Chondrocyte (in vitro differentiated cells): ENCODE measurements at regions not wholly inside any gene's neighbourhood (a gene's known extent, or its start where the extent isn't known, plus 50 kb on each side); places are given as distances from the start of the nearest gene placed in this dataset.
"Not testable (repeated sequence)": the region's sequence is repeated elsewhere in the genome, so short reads cannot be mapped to it uniquely, and the experiment has no call there.

ENCODE experiments used
- DNase-seq: peaks from one replicate; pipeline ENCODE4 v3.0.0; 2021; ENCODE audit warnings: mixed read lengths, low spot score
- H3K27ac Mint-ChIP-seq: one replicate; pipeline ENCODE4 v1.8.0; 2021; ENCODE audit warnings: mild to moderate bottlenecking, moderate library complexity, mixed read lengths; ENCODE audit not compliant: unreplicated experiment
- H3K27me3 Mint-ChIP-seq: 2 replicates; pipeline ENCODE4 v1.8.0; 2021; ENCODE audit warnings: low read depth, mixed read lengths
- H3K36me3 Mint-ChIP-seq: 2 replicates; pipeline ENCODE4 v1.8.0; 2021; ENCODE audit warnings: low read depth, mixed read lengths
- H3K4me1 Mint-ChIP-seq: 2 replicates; pipeline ENCODE4 v1.8.0; 2021; ENCODE audit warnings: low read depth, mild to moderate bottlenecking, mixed read lengths
- H3K4me3 Mint-ChIP-seq: one replicate; pipeline ENCODE4 v1.8.0; 2021; ENCODE audit warnings: mild to moderate bottlenecking, moderate library complexity, mixed read lengths; ENCODE audit not compliant: unreplicated experiment
- H3K9me3 Mint-ChIP-seq: 2 replicates; pipeline ENCODE4 v1.8.0; 2021; ENCODE audit warnings: low read depth, mixed read lengths
- CTCF ChIP-seq: fragments of 200-600 bp; sonication (generic); IDR thresholded peaks from 2 replicates; pipeline ENCODE4 v1.5.0; 2021; ENCODE audit warnings: antibody characterized with exemption, mild to moderate bottlenecking, moderate library complexity

GRCh38 chr6:137571854-137572253 lies 77.7 kb upstream of the OLIG3 start:
- H3K9me3 Mint-ChIP-seq, result no peaks in the 10 kb centered on the region
- TF ChIP-seq CTCF, result peak; percentile 70
- H3K4me1 Mint-ChIP-seq, result no peaks in the 10 kb centered on the region
- no peak overlapping the region for H3K27ac Mint-ChIP-seq
- no peak overlapping the region for H3K4me3 Mint-ChIP-seq
- no peaks in the 10 kb centered on the region for H3K36me3 Mint-ChIP-seq
- no peak for DNase-seq
- peaks cover 36% of the 10 kb centered on the region for H3K27me3 Mint-ChIP-seq

- no peak for DNase-seq
- Mint-ChIP-seq H3K27ac (no peak overlapping the region), H3K36me3 (no peaks in the 10 kb centered on the region), H3K4me1 (no peaks in the 10 kb centered on the region), H3K9me3 (no peaks in the 10 kb centered on the region), H3K27me3 (peaks cover 31% of the 10 kb centered on the region), H3K4me3 (no peak overlapping the region)
- TF ChIP-seq CTCF, result no peak
These were observed 79.5 kb upstream of the OLIG3 start for GRCh38 chr6:137573739-137574138.

DNA sequence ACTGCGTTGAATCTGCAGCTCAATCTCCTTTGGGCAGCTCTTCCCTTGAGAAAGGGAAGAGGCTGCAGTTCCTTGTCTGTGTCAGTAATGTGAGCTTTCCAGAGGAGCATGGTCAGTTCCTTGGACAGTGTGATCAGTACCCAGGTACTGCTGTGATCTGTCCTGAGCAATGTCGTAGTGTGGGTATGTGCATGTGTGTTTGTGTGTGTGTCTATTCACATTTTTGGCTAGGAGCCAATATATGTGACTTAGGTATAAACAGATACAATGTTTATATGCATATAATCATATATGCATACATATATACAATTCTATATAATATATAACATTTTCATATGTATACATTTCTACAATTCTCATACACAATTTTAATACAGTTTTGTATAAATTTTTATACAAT lies 85.4 kb upstream of the OLIG3 start:
- DNase-seq, result no peak
- H3K27me3 Mint-ChIP-seq, result peaks cover 23% of the 10 kb centered on the region
- H3K4me1 Mint-ChIP-seq, result no peaks in the 10 kb centered on the region
- H3K36me3 Mint-ChIP-seq, result no peaks in the 10 kb centered on the region
- no peak overlapping the region for H3K27ac Mint-ChIP-seq
- H3K9me3 Mint-ChIP-seq, result peaks cover 4% of the 10 kb centered on the region
- TF ChIP-seq CTCF, result no peak
- H3K4me3 Mint-ChIP-seq, result no peak overlapping the region

- Mint-ChIP-seq H3K27me3 (peaks cover 16% of the 10 kb centered on the region), H3K4me3 (no peak overlapping the region), H3K27ac (no peak overlapping the region), H3K9me3 (peaks cover 15% of the 10 kb centered on the region), H3K36me3 (no peaks in the 10 kb centered on the region), H3K4me1 (no peaks in the 10 kb centered on the region)
- no peak for DNase-seq
- no peak for TF ChIP-seq CTCF
These were observed 87.0 kb upstream of the OLIG3 start for GRCh38 chr6:137581019-137581707.

DNA sequence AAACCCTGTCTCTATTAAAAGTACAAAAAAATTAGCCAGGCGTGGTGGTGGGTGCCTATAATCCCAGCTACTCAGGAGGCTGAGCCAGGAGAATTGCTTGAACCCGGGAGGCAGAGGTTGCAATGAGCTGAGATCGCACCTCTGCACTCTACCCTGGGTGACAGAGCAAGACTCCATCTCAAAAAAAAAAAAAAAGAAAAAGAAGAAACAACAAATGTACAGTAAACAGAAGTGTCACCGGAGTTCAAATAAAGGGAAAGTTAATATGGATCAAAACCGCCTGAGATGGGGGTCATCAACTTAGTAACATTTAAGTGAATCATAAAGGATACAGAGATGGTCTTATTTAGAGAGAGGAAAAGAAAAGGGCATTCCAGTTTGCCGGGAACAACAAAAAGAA lies 89.3 kb upstream of the OLIG3 start:
- not testable (repeated sequence) for DNase-seq, H3K27me3 Mint-ChIP-seq, H3K36me3 Mint-ChIP-seq, H3K27ac Mint-ChIP-seq, H3K4me3 Mint-ChIP-seq, H3K4me1 Mint-ChIP-seq
- peaks cover 15% of the 10 kb centered on the region for H3K9me3 Mint-ChIP-seq

- peaks cover 10% of the 10 kb centered on the region for H3K27me3 Mint-ChIP-seq
These were observed 94.3 kb upstream of the OLIG3 start for GRCh38 chr6:137588472-137588871.

More at GRCh38 chr6:137588472-137588871, 94.3 kb upstream of the OLIG3 start:
- Mint-ChIP-seq H3K27ac (no peak overlapping the region), H3K4me3 (no peak overlapping the region), H3K9me3 (peaks cover 41% of the 10 kb centered on the region), H3K4me1 (no peaks in the 10 kb centered on the region), H3K36me3 (peaks cover 3% of the 10 kb centered on the region)
- TF ChIP-seq CTCF, result no peak
- DNase-seq, result no peak
